ENCODE measurements at regions not wholly inside any gene's neighbourhood (a gene's known extent, or its start where the extent isn't known, plus 50 kb on each side); places are given as distances from the start of the nearest gene placed in this dataset.

GRCh38 chr4:116872308-116872707 lies 213.1 kb downstream of the TRAM1L1 start:
- no peak for DNase-seq

DNA sequence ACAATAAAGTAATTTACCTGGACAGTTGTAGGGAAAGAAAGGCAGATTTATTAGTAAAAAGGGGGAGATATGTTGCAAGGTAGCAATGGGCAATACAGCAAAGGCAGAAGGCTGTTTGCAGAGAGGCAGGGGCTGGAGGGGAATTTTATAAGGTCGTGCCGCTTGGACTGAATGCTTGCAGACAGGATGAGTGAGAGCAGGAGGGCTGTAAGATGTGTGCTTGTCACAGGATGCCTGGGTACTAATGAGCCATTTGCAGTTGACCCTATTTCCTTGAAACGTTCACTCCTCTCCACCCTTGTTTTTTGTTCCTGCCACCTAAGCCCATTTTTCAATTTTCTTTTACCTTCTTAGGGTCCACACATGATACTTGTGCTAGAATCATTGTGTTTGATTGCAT lies 214.7 kb downstream of the TRAM1L1 start:
- DNase-seq, result no peak

GRCh38 chr4:116866106-116866505 lies 219.3 kb downstream of the TRAM1L1 start:
- no peak for DNase-seq

DNA sequence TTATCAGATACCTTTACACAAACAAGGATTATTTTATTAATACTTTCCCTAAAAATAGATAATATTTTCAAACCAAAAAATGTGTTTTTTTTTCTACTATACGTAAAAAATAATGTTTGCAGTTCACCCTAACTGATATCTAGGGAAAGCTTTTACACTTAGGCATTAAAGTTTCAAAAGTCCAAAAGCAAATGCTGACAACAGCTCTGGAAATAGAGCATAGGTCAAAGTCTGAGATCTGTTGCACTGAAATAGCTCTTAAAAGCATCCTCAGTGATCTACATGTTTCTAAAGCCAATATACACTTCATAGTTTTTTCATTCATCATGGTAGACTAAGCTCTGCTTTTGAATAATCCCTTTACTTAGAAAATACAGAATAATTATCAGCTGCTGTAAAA lies 222.8 kb downstream of the TRAM1L1 start:
- DNase-seq, result no peak

GRCh38 chr4:116860891-116861290 lies 224.5 kb downstream of the TRAM1L1 start:
- DNase-seq, result no peak

DNA sequence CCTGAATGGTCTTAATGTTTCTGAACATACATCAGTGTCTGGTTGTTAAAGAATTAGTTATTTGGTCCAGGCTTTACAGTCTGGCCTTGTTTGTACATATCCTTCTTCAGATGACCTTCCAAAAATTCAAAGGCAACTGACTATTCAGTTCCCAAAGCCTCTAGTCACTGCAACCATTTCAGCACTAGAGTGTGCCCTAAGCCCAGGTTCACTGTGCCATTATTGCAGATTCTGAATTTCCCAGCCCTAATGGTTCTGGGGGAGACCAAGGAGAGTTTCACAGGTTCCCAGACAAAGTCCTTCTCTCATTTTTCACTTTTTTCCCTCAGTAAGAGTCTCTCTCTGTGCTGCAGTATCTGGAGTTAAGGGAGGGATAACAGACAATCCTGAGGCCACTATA lies 235.8 kb downstream of the TRAM1L1 start:
- no peak for DNase-seq

DNA sequence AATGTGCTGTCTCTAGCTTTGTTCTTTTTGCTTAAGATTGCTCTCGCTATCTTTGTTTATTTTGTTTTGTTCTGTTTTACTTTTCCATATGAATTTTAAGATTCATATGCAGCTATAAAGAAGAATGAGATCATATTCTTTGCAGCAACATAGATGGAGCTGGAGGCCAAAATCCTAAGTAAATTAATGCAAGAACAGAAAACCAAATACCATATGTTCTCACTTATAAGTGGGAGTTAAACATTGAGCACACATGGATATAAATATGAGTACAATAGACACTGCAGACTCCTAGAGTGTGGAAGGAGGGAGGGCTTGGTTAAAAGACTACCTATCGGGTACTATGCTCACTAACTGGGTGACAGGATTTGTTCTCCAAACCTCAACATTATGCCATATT lies 237.8 kb downstream of the TRAM1L1 start:
- no peak for DNase-seq

DNA sequence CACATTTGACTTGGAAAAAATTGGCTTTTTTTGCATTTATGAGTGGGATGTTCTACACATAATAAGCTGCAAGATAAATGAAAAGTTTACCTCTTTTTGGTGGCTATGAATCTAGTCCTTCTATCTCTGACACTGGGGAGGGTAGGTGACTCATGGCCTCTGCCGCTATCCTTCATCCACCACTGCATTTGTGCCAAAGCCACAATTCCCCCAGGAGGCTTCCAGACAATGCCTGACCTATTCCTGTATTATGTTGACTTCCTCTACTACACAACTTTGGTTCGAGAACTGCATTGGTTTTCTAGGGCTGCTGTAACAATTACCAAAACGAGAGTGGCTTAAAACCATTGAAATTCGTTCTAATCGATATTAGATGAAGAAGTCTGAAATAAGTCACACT lies 245.6 kb downstream of the TRAM1L1 start:
- DNase-seq, result no peak

GRCh38 chr4:116838609-116839008 lies 246.8 kb downstream of the TRAM1L1 start:
- DNase-seq, result no peak

- no peak for DNase-seq
These were observed 256.2 kb downstream of the TRAM1L1 start for GRCh38 chr4:116829187-116829586.

- DNase-seq, result no peak
These were observed 261.2 kb downstream of the TRAM1L1 start for GRCh38 chr4:116824172-116824571.

GRCh38 chr4:116811730-116812129 lies 273.6 kb downstream of the TRAM1L1 start:
- DNase-seq, result no peak

GRCh38 chr4:116796022-116796421 lies 289.4 kb downstream of the TRAM1L1 start:
- DNase-seq, result no peak

- DNase-seq, result no peak
These were observed 296.7 kb downstream of the TRAM1L1 start for GRCh38 chr4:116788723-116789122.

GRCh38 chr4:116755051-116755450 lies 330.3 kb downstream of the TRAM1L1 start:
- no peak for DNase-seq

GRCh38 chr4:116752027-116752426 lies 333.3 kb downstream of the TRAM1L1 start:
- no peak for DNase-seq

DNA sequence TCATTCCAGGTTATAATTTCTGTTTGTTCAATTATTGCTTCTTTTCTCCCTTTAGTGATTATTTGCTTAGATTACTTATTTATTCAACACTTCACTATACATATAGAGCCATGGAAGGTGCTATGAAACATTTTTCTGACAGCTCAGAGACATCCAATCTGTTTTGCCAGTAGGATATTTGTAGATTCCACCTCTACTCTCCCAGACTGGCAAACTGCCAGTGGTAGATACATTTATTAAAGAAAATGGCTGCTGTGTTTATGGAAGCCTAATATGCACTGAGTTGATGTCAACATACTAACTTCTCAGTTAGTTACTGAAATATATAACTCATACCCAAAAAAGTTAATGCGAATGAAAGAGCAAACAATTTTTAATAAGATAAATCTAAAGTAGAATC lies 348.6 kb downstream of the TRAM1L1 start:
- no peak for DNase-seq

- DNase-seq, result no peak
These were observed 351.2 kb downstream of the TRAM1L1 start for GRCh38 chr4:116734178-116734577.

GRCh38 chr4:116733370-116733769 lies 352.0 kb downstream of the TRAM1L1 start:
- DNase-seq, result no peak

GRCh38 chr4:116726523-116726922 lies 358.9 kb downstream of the TRAM1L1 start:
- no peak for DNase-seq

- no peak for DNase-seq
These were observed 361.1 kb downstream of the TRAM1L1 start for GRCh38 chr4:116724249-116724648.

GRCh38 chr4:116705466-116705865 lies 379.9 kb downstream of the TRAM1L1 start:
- DNase-seq, result no peak

- DNase-seq, result no peak
These were observed 382.4 kb downstream of the TRAM1L1 start for GRCh38 chr4:116702949-116703348.

DNA sequence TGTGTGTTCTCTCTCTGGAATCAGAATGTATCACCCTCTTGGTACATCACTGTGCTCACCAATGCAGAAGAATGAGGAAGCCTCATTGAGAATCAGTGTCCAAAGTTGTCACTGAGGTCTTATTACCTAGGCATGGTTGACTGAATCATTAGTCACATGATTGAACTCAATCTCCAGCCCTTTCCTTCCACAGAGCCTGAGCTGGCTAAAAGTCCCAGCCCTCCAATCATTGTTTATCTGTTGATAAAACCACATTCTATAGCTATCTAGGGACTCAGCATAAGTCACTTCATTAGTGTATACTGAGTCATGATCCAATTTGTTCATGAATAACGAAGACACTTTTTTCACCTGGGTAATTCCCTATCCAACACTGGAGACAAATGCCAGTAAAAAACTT lies 396.8 kb downstream of the TRAM1L1 start:
- no peak for DNase-seq

DNA sequence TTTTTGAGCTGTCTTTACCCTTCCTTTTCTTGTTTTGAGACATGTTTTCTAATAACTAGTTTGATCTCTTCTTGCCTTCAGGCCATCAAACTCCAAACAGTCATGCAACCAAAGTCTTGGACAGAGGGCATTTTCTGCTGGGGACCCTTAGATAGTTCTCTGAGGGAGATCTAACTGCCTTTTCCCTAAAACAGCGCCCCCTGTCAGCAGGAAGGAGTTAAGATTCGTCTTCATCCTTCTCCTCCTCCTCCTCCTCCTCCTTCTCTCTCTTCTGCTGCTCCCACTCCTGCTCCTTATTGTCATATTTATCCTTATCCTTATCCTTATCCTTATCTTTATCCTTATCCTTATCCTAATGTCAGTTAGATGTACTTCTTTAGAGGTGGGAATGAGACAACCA lies 417.2 kb downstream of the TRAM1L1 start:
- DNase-seq, result no peak

DNA sequence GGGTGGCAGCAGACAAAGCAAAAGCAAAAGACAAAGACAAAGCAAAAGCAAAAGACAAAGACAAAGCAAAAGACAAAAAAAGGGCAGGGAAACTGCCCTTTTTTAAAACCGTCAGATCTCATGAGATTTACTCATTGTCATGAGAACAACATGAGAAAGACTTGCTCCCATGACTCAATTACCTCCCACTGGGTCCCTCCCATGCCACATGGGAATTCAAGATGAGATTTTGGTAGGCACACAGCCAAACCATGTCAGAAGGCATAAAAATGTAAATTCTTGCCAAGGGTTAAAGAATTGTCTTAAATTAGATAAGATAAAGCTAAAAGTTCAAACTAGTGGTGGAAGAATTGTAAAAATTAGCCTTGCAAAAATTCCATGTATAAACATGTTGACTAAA lies 419.7 kb downstream of the TRAM1L1 start:
- no peak for DNase-seq

Measured in C1 segment of cervical spinal cord (tissue), 14 donors.